ENCODE measurements at regions not wholly inside any gene's neighbourhood (a gene's known extent, or its start where the extent isn't known, plus 50 kb on each side); places are given as distances from the start of the nearest gene placed in this dataset.
"Not testable (repeated sequence)": the region's sequence is repeated elsewhere in the genome, so short reads cannot be mapped to it uniquely, and the experiment has no call there.

DNA sequence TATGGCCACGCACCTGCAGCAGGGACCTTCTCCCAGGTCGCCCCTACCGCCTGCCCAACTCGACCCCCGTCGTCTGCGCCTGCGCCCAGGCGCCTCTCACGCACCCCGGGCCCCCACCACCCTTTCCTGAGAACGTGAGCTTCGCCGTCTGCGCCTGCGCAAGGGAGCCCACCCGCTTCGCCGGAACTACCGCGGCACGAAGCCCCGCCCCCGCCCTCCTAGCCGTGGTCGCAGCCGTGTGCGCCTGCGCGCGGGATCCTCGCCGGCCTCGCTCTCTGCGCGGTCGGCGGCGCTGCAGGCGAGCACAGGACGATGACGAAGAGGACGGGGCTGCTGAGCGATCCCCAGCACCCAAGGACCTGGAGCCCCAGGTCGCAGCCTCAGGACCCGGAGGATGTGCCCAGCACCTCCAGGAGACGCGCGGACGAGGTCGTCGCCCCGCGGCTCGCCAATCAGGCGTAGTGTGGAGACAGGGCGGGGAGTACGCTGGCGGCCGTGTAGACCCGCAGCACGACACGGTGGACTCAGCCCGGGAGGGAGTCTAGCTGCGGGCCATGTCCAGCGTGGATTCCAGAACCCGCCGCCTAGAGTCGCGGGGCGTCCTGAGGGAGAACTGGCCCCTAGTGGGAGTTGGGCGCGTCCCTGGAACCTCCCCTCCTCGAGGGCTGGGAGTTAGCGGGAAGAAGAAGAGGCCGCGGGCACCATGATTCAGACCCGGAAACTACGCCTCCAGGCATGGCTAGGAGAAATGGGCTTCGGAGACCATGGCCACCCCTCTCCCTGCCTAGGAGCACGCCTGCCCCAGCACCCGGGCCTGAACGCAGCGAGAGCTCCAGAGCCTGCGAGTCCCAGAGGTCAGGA is 1120.8 kb upstream of the TMEM132C start:
- DNase-seq (ENCODE audit: low read depth), result peak; percentile 70

DNA sequence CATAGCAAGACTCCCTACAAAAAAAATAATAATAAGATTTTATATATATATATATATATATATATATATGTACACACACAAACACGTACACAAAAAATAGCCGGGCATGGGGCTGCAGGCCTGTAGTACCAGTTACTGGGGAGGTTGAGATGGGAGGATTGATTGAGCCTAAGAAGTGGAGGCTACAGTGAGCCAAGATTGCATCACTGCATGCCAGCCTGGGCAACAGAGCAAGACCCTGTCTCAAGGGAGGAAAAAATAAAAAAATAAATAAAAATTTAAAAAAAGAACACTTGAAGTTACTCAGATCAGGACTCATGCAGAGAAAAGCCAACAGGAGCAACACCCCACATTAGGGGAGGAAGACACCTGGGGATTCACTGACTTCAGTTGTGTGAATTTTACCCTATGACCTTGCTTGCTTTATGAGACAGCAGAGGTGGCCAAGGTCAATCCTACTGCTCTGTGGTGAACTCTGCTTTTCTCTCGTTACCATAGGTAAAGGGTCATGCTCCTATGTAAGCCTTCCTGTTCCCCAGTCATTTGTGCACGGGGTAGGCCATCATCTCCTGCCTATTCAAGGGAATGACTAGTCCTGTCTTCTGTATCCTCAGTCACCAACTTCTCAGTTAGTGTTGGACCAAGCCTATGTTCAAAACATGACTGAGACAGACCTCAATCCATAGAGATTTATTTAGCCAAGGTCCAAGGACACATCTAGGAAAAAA is 1119.8 kb upstream of the TMEM132C start:
- DNase-seq (ENCODE audit: low read depth), result no peak

DNA sequence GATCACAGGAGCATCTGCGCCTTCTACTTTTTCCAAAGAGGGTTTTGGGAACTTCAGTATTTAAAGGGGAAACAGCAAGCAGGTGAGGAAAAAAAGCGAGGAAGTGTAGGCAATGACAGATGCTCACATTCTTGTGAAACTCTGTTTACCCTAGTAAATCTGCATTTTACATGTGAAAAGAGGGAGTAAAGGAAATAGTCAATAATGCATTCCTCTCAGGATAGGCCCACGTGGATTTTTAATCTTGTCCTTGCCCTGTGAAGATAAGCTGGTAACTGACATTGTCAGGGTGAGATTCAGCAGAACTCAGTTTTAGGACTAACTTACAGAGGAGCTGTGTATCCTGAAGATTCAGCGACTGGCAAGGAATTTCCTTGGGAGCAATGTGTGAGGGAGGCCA is 1119.2 kb upstream of the TMEM132C start:
- DNase-seq (ENCODE audit: low read depth), result no peak

DNA sequence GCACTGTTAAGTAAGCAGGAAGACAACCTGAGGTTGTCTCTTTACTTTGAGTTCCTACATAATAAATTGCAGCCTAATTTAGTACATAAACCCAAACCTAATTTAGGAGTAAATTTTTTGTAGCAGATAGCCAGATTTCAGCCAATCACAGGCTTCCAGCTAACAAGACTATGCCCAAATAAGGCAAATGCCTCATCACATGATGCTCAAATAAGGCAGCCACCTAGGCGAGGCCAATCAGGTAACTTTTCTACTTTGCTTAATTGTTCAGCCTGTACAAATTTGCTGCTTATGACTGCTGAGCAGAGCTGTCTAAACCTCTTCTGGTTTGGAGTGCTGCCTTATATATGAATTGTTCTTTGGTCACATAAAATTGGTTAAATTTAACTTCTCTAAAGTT is 1118.7 kb upstream of the TMEM132C start:
- no peak for DNase-seq (ENCODE audit: low read depth)

DNA sequence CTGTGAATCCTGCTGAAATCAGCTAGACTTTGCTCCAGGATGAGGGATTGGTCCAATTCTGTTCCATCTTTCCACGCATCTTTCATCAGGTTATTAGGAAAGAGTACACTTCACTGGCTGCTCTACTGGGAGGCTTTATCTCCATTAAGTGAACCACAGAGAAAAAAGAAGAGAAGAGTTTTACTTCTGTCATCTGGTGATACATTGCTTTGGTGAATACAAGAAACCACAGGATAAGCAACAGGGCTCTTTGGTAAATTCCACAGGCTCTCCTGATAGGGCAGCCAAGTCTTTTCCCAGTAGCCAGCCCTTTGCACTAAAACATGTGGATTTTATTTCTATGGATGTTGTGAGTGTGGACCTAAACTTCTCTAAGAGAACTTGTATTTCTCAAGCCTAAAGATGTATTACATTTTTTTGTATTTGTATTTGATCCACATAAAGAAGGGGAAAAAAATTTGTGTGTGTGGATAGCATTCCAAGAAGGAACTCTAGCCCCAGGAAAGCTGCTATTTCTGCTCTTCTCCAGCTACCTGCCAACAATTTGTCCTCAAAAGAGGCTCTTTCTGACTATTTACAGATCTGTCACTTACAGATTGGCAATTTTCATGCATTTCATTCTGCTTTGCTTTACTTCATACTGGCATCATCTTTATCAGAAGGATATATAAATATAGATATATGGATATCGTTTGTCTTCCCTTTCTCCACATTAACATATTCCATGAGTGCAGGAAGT is 1117.6 kb upstream of the TMEM132C start:
- DNase-seq (ENCODE audit: low read depth), result no peak

DNA sequence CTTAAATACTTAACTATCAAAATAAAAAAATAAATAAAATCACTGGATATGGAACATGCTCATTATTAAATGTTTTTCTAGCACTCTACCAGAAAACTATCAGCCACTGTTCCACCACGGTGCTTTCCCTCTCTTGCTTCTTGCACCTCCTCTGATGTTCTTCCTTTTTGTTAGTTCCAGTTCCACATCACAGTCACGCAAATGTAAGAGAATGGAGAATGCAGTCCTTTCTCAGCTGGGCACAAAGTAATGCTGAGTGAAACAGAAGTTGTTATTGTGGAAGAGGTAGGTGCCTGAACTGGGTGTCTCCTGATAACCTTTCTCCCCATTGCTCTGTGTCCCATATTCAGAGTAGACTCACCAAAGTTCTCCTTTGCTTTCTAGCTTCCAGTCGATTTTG is 1116.9 kb upstream of the TMEM132C start:
- DNase-seq (ENCODE audit: low read depth), result no peak

DNA sequence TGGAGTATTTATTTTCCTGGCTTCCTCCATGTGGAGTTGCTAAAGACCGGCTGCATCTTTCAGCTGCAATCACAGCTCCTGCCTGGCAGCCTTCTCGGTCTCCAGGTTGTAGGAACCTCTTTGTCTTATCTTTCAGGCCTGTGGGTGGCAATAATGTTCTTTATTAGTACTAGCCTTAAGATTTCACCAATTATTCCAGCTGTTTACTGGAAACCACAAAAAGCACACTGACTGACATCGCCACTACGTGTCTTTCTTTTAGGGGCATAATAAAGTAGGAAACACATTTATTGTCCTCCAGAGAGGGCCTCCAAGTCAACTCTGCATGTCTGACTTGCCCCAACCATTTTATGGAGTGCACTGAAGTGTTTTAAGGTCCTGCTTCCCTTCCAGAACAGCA is 1116.5 kb upstream of the TMEM132C start:
- DNase-seq (ENCODE audit: low read depth), result no peak

DNA sequence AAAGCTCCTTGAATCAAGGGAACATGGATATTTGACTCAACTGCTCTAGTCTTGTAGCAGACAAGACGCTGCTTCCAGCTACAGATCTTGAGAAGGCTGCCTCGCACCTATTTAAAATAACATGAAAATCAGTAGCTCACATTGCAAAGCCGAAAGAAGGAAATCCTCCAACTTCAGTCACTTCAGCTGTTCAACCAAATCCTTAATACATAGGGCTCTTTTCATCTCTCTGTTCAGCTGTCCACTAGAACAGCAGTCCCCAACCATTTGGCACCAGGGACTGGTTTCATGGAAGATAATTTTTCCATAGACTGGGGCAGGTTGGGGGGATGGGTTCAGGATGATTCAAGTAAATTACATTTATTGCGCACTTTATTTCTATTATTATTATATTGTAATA is 1116.0 kb upstream of the TMEM132C start:
- DNase-seq (ENCODE audit: low read depth), result no peak

DNA sequence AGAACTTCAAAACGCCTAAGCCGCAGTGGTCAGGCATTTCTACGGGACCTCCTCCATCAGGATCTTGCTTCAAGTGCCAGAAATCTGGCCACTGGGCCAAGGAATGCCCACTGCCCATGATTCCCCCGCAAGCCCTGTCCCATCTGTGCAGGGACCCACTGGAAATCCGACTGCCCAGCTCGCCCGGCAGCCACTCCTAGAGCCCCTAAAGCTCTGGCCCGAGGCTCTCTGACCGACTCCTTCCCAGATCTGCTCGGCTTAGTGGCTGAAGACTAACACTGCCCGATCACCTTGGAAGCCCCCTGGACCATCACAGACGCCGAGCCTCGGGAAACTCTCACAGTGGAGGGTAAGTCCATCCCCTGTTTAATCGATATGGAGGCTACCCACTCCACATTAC is 1113.0 kb upstream of the TMEM132C start:
- no peak for DNase-seq (ENCODE audit: low read depth)

DNA sequence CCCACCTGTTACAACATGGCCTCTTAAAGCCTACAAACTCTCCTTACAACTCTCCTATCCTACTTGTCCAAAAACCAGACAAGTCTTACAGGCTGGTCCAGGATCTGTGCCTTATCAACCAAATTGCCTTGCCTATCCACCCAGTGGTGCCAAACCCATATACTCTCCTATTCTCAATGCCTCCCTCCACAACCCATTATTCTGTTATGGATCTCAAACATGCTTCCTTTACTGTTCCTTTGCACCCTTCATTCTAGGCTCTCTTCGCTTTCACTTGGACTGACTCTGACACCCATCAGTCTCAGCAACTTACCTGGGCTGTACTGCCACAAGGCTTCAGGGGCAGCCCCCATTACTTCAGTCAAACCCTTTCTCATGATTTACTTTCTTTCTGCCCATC is 1112.1 kb upstream of the TMEM132C start:
- not testable (repeated sequence) for DNase-seq (ENCODE audit: low read depth)

DNA sequence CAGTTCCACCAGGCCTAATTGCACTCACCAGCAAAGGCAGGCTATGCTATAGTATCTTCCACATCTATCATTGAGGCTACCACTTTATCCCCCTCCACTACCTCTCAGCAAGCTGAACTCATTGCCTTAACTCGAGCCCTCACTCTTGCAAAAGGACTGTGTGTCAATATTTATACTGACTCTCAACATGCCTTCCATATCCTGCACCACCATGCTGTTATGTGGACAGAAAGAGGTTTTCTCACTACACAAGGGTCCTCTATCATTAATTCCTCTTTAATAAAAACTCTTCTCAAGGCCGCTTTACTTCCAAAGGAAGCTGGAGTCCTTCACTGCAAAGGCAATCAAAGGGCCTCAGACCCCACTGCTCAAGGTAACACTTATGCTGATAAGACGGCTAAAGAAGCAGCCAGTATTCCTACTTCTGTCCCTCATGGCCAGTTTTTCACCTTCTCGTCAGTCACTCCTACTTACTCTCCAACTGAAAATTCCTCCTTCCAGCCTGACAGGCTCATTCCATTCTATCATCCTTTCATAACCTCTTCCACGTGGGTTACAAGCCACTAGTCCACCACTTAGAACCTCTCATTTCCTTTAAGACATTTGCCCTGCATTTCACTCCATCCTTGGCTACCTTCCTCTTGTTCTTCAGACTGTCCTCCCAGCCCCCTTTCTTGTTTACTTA is 1110.9 kb upstream of the TMEM132C start:
- not testable (repeated sequence) for DNase-seq (ENCODE audit: low read depth)

DNA sequence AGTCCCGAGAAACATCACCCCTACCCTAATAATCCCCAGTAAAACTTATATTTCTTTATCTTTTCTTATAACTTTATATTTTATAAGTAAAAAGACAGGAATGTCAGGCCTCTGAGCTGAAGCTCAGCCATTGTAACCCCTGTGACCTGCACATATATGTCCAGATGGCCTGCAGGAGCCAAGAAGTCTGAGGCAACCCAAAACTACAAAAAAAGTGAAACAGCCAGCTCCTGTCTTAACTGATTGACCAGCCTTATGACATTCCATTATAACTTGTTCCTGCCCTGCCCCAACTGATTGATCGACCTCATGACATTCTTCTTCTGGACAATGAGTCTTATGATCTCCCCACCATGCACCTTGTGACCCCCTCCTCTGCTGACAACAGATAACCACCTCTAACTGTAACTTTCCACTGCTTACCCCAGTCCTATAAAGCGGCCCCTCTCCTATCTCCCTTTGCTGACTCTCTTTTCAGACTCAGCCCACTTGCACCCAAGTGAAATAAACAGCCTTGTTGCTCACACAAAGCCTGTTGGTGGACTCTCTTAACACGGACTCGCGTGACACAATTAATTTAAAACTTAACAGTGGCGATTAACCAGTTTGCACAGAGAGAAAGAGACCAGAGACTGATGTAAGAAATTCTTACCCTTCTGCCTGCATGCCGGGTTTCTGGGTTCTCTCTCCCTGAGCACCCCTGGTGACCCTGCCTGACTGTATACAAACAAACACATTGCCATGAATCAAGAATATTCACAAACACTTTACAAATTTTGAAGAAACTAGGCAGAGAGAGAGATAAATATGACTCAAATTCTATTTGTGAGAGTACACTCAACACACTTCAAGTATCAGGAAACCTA is 1109.2 kb upstream of the TMEM132C start:
- DNase-seq (ENCODE audit: low read depth), result not testable (repeated sequence)

DNA sequence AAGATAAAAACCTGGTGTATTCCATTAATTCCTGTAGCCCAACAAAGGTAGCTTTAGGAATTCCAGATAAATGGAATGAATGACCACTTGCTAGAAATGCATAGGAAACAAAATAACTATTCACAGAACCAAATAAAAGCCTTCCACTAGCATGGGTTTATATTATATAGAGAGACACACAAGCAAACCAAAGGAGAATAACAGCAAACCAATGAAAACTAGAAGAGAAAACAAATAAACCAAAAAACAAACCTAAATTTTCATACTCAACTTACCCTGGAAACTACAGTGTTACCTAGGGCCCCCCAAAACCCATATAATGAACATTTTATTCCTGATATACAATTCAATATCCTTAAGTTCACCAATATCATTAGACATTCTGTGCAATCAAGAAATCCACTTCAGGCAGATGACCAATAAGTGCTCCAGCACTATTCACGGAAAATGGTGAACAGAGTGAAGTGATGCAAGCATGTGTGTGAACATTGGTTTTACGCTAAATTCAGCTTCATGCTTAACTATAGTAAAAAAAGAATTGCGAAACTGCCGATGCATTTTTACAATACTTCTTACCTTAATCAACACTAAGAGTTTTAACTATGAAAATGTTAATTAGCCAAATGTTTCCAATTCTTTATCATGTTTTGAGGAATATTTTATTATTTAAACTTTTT is 1108.4 kb upstream of the TMEM132C start:
- DNase-seq (ENCODE audit: low read depth), result no peak

DNA sequence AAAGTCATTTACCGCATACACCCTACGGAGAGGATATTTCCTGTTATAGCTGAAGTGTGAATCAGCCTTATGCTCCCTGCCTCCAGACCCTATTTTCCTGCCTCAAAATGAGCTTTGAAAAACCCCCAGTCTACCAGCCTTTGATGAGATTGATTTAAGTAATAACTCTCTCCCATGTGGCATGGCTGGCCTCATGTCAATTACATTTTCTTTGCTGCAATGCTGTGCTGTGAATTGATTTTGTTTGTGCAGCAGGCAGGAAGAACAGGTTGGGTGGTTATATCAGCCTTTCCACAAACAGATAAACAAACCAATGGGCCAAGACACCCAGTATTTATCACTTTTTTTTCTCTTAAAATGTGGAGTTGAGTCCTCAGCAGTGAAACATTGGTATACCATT is 1105.5 kb upstream of the TMEM132C start:
- DNase-seq (ENCODE audit: low read depth), result no peak

DNA sequence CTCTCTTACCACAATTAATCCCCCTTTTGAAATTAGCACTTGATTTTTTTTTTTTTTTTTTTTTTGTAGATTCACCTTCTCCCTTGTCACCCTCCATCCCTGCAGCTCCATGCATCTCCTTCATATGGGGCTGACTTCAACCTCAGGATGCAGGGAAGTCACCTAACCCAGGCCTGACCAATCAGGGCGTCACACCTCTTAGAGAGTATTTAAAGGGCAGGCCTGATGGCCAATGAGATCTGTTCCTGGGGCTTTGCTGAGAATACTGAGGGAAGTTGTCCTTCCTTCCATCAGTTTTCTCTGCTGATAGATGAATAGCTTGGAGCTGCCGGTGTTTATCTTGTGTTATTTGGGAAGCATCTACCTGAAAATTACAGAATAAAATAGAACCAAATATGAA is 1104.7 kb upstream of the TMEM132C start:
- no peak for DNase-seq (ENCODE audit: low read depth)

DNA sequence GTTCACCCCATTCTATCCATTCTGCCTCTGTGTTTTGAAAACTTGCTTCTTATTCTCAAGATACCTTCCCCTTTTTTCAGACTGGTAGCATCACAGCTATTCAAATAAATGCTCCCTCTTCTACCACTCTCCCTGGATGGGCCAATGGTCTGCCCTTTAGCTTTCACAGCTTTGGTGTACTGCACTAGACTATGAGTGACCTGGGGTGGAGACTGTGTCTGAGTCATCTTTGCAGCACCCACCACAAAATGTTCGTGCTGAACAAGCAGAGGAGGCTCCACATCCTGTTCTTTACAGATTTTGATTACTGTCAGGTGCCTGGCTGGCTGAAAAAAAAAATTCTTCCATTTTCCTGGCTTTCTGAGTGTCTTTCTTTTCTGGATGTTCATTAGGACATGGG is 1104.1 kb upstream of the TMEM132C start:
- DNase-seq (ENCODE audit: low read depth), result peak; percentile 32

DNA sequence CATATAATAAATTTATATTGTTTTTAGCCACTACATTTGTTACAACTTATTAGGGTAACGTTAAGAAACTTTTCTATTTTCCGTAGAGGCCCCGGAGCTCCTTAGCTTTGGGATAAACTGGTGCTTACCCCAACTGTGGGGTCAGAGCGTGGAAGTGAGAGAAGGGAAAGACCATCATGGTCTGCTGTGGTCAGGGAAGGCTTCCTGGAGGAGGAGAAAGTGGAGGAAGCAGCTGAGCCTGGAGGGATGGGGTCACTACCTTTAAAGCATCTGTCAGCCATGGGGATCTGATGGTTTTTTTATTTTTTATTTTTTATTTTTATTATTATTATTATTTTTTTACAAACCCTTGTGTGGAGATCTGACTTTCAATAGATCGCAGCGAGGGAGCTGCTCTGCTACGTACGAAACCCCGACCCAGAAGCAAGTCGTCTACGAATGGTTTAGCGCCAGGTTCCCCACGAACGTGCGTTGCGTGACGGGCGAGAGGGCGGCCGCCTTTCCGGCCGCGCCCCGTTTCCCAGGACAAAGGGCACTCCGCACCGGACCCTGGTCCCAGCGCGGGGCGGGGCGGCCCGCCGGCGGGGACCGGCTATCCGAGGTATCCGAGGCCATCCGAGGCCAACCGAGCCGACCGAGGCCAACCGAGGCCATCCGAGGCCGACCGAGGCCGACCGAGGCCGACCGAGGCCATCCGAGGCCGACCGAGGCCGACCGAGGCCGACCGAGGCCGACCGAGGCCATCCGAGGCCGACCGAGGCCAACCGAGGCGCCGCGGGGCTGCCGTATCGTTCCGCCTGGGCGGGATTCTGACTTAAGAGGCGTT is 1101.2 kb upstream of the TMEM132C start:
- peak; percentile 84 for DNase-seq (ENCODE audit: low read depth)

DNA sequence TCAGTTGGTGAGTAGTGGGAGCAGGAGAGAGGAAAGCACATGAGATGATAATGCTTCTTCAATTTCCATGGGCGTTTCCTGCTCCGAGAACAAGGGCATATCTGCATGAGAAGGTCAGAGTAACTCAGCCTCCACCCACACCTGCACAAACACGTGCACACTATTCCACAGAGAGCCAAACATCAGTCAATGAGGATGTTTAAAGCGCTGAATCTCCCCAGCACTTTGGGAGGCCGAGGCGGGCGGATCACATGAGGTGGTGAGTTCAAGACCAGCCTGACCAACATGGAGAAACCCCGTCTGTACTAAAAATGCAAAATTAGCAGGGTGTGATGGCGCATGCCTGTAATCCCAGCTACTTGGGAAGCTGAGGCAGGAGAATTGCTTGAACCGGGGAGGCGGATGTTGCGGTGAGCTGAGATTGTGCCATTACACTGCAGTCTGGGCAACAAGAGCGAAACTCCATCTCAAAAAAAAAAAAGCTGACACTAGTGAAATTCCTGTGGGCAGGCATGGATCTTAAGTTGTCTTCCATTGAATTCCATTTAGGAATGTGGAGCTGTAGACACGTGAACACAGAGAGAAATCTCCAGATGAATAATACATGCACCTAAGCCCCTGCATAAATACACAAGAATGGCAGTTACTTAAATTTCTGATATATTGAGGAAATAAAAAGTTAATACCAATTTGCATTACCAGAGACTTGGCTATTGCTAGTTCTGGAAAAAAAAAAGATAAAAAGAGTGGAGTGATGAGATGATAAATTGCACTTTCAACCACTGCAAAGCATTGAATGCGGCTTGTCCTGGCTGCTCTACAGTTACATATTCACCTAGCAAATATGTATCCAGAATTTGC is 1097.4 kb upstream of the TMEM132C start:
- no peak for DNase-seq (ENCODE audit: low read depth)
